ENCODE measurements at regions not wholly inside any gene's neighbourhood (a gene's known extent, or its start where the extent isn't known, plus 50 kb on each side); places are given as distances from the start of the nearest gene placed in this dataset.

- no peak for DNase-seq
Observed at GRCh38 chr13:104198801-104199200, 1132.6 kb upstream of the SLC10A2 start.

GRCh38 chr13:104196611-104197010 lies 1130.4 kb upstream of the SLC10A2 start:
- DNase-seq, result no peak

GRCh38 chr13:104181526-104182231 lies 1115.5 kb upstream of the SLC10A2 start:
- no peak for DNase-seq

- no peak for DNase-seq
Observed at GRCh38 chr13:104170980-104171555, 1104.9 kb upstream of the SLC10A2 start.

GRCh38 chr13:104163866-104164630 lies 1097.8 kb upstream of the SLC10A2 start:
- no peak for DNase-seq

- DNase-seq, result no peak
Observed at GRCh38 chr13:104160536-104160935, 1094.3 kb upstream of the SLC10A2 start.

- DNase-seq, result no peak
Observed at GRCh38 chr13:104143760-104144416, 1077.7 kb upstream of the SLC10A2 start.

GRCh38 chr13:104140552-104140951 lies 1074.3 kb upstream of the SLC10A2 start:
- DNase-seq, result no peak

- no peak for DNase-seq
Observed at GRCh38 chr13:104137416-104137815, 1071.2 kb upstream of the SLC10A2 start.

- DNase-seq, result no peak
Observed at GRCh38 chr13:104132849-104133248, 1066.6 kb upstream of the SLC10A2 start.

GRCh38 chr13:104114101-104114500 lies 1047.9 kb upstream of the SLC10A2 start:
- DNase-seq, result no peak

- DNase-seq, result no peak
Observed at GRCh38 chr13:104111031-104111430, 1044.8 kb upstream of the SLC10A2 start.

- no peak for DNase-seq
Observed at GRCh38 chr13:104106705-104107393, 1040.6 kb upstream of the SLC10A2 start.

GRCh38 chr13:104105418-104106355 lies 1039.5 kb upstream of the SLC10A2 start:
- DNase-seq, result no peak

- DNase-seq, result no peak
Observed at GRCh38 chr13:104099750-104100149, 1033.5 kb upstream of the SLC10A2 start.

- no peak for DNase-seq
Observed at GRCh38 chr13:104098421-104098820, 1032.2 kb upstream of the SLC10A2 start.

- DNase-seq, result no peak
Observed at GRCh38 chr13:104086759-104087158, 1020.5 kb upstream of the SLC10A2 start.

- no peak for DNase-seq
Observed at GRCh38 chr13:104086210-104086609, 1020.0 kb upstream of the SLC10A2 start.

GRCh38 chr13:104085611-104086010 lies 1019.4 kb upstream of the SLC10A2 start:
- DNase-seq, result no peak

GRCh38 chr13:104074326-104074725 lies 1008.1 kb upstream of the SLC10A2 start:
- DNase-seq, result no peak

GRCh38 chr13:104071806-104072205 lies 1005.6 kb upstream of the SLC10A2 start:
- no peak for DNase-seq

GRCh38 chr13:104065328-104065727 lies 999.1 kb upstream of the SLC10A2 start:
- no peak for DNase-seq

Data from EL (cell line).